GM23338 (cell line): ENCODE measurements at regions not wholly inside any gene's neighbourhood (a gene's known extent, or its start where the extent isn't known, plus 50 kb on each side); places are given as distances from the start of the nearest gene placed in this dataset.

Experiments used
- ATAC-seq: fragments of 200-7000 bp; cut with Tn5 transposase; 3 replicates; pipeline ENCODE4 v1.9.1; 2020
- DNase-seq: peaks from one replicate; pipeline ENCODE4 v3.0.0-alpha.2; 2015; ENCODE audit warnings: low spot score
- H2AFZ ChIP-seq: fragments of 200-600 bp; sonication (generic); 2 replicates; pipeline ENCODE4 v1.8.0; 2016; ENCODE audit warnings: antibody characterized with exemption, mild to moderate bottlenecking, moderate library complexity
- H3F3A ChIP-seq: fragments of 200-600 bp; sonication (generic); replicated peaks from 2 replicates; pipeline ENCODE4 v1.8.0; 2017; ENCODE audit warnings: antibody characterized with exemption, mixed run types, low read depth
- H3K27ac ChIP-seq: fragments of 200-600 bp; sonication (generic); 2 replicates; pipeline ENCODE4 v1.6.1; 2016; ENCODE audit warnings: low read depth
- H3K27me3 ChIP-seq: fragments of 200-600 bp; sonication (generic); 2 replicates; pipeline ENCODE4 v1.8.0; 2016; ENCODE audit warnings: mild to moderate bottlenecking, mixed run types, moderate library complexity; ENCODE audit not compliant: insufficient read depth
- H3K36me3 ChIP-seq: fragments of 200-600 bp; sonication (generic); 2 replicates; pipeline ENCODE4 v1.8.0; 2016; ENCODE audit warnings: mild to moderate bottlenecking; ENCODE audit not compliant: insufficient read depth
- H3K4me1 ChIP-seq: fragments of 200-600 bp; sonication (generic); 2 replicates; pipeline ENCODE4 v1.8.0; 2016; ENCODE audit warnings: mild to moderate bottlenecking, moderate library complexity; ENCODE audit not compliant: insufficient read depth
- H3K4me2 ChIP-seq: fragments of 200-600 bp; sonication (generic); 2 replicates; pipeline ENCODE4 v1.7.1; 2017; ENCODE audit warnings: mixed run types
- H3K4me3 ChIP-seq: fragments of 200-600 bp; sonication (generic); 2 replicates; pipeline ENCODE4 v1.6.1; 2016; ENCODE audit warnings: mixed run types
- H3K79me2 ChIP-seq: fragments of 200-600 bp; sonication (generic); replicated peaks from 2 replicates; pipeline ENCODE4 v1.8.0; 2017; ENCODE audit warnings: mild to moderate bottlenecking; ENCODE audit not compliant: insufficient read depth
- H3K9me2 ChIP-seq: fragments of 200-600 bp; sonication (generic); 2 replicates; pipeline ENCODE4 v1.8.0; 2017; ENCODE audit not compliant: insufficient read depth
- H4K20me1 ChIP-seq: fragments of 200-600 bp; sonication (generic); replicated peaks from 2 replicates; pipeline ENCODE4 v1.8.0; 2017; ENCODE audit warnings: mild to moderate bottlenecking; ENCODE audit not compliant: insufficient read depth
- H3K27ac Mint-ChIP-seq: 2 replicates; pipeline ENCODE4 v1.8.0; 2020; ENCODE audit warnings: inconsistent platforms, mild to moderate bottlenecking, moderate library complexity, mixed read lengths
- H3K27me3 Mint-ChIP-seq: 3 replicates; pipeline ENCODE4 v1.8.0; 2022; ENCODE audit warnings: low read depth, mild to moderate bottlenecking, moderate library complexity, mixed read lengths, inconsistent platforms; ENCODE audit not compliant: insufficient read depth, poor library complexity
- H3K36me3 Mint-ChIP-seq: 3 replicates; pipeline ENCODE4 v1.8.0; 2021; ENCODE audit warnings: low read depth, mild to moderate bottlenecking, inconsistent platforms, moderate library complexity, mixed read lengths
- H3K4me1 Mint-ChIP-seq: 3 replicates; pipeline ENCODE4 v1.8.0; 2020; ENCODE audit warnings: mild to moderate bottlenecking, inconsistent platforms, mixed read lengths
- H3K4me3 Mint-ChIP-seq: 3 replicates; pipeline ENCODE4 v1.8.0; 2021; ENCODE audit warnings: moderate library complexity, mild to moderate bottlenecking, inconsistent platforms, mixed read lengths
- H3K9me3 Mint-ChIP-seq: 3 replicates; pipeline ENCODE4 v1.8.0; 2020; ENCODE audit warnings: moderate library complexity, mild to moderate bottlenecking, inconsistent platforms, mixed read lengths
- CREB1 ChIP-seq: fragments of 250-450 bp; sonication (Bioruptor Pico); IDR thresholded peaks from 2 replicates; pipeline ENCODE4 v1.5.0; 2020; ENCODE audit warnings: low read depth, mild to moderate bottlenecking, moderate library complexity
- EZH2 ChIP-seq: fragments of 200-600 bp; sonication (generic); IDR thresholded peaks from one replicate; pipeline ENCODE4 v1.8.0; 2017; ENCODE audit warnings: antibody characterized with exemption, mild to moderate bottlenecking, low read depth; ENCODE audit not compliant: unreplicated experiment
- EZH2phosphoT487 ChIP-seq: fragments of 200-600 bp; sonication (generic); IDR thresholded peaks from one replicate; pipeline ENCODE4 v1.8.1; 2018; ENCODE audit warnings: antibody characterized with exemption; ENCODE audit not compliant: unreplicated experiment
- JUNB ChIP-seq: IDR thresholded peaks from one replicate; pipeline ENCODE4 v1.6.1; 2016; ENCODE audit warnings: antibody characterized with exemption; ENCODE audit not compliant: unreplicated experiment
- NANOG ChIP-seq: IDR thresholded peaks from 2 replicates; pipeline ENCODE4 v1.6.1; 2016; ENCODE audit warnings: antibody characterized with exemption, borderline replicate concordance
- POLR2AphosphoS5 ChIP-seq: IDR thresholded peaks from 2 replicates; pipeline ENCODE4 v1.6.1; 2016; ENCODE audit warnings: antibody characterized with exemption, low read depth
- STAT1 ChIP-seq: IDR thresholded peaks from one replicate; pipeline ENCODE4 v1.6.1; 2016; ENCODE audit warnings: antibody characterized with exemption; ENCODE audit not compliant: unreplicated experiment
- ZNF114 ChIP-seq: fragments of 250-450 bp; sonication (Bioruptor Pico); IDR thresholded peaks from 2 replicates; pipeline ENCODE4 v1.5.0; 2020; ENCODE audit warnings: mild to moderate bottlenecking, moderate library complexity
- ZNF331 ChIP-seq: fragments of 250-450 bp; sonication (Bioruptor Pico); IDR thresholded peaks from 2 replicates; pipeline ENCODE4 v1.5.0; 2020; ENCODE audit warnings: low read depth, mild to moderate bottlenecking, moderate library complexity
- ZNF462 ChIP-seq: fragments of 250-450 bp; sonication (Bioruptor Pico); IDR thresholded peaks from 2 replicates; pipeline ENCODE4 v1.5.0; 2020; ENCODE audit warnings: mild to moderate bottlenecking, moderate library complexity
- TF ChIP-seq, protein P1 (sequence below): IDR thresholded peaks from one replicate; pipeline ENCODE4 v1.6.1; 2018; ENCODE audit warnings: antibody characterized with exemption; ENCODE audit not compliant: unreplicated experiment
- TF ChIP-seq, protein P2 (sequence below), 2 experiments: fragments of 200-600 bp in 1 of 2; sonication (generic) in 1 of 2; conservative IDR thresholded peaks; 2 replicates each; pipeline versions ENCODE4 v1.5.1 to v1.6.1; 2016 to 2017; ENCODE audit warnings: antibody characterized with exemption in 2 of 2, low read depth in 2 of 2, mild to moderate bottlenecking in 2 of 2, moderate library complexity in 1 of 2
- TF ChIP-seq, protein P3 (sequence below): IDR thresholded peaks from 2 replicates; pipeline ENCODE4 v1.6.1; 2016; ENCODE audit warnings: antibody characterized with exemption

- H3K4me1 Mint-ChIP-seq: no peaks in the 10 kb centered on the region
- no peak overlapping the region for H3K4me2 ChIP-seq
- H3K27me3 ChIP-seq: no peaks in the 10 kb centered on the region
- no peaks in the 10 kb centered on the region for H3K9me3 Mint-ChIP-seq
- no peaks in the 10 kb centered on the region for H3F3A ChIP-seq
- no peaks in the 10 kb centered on the region for H3K27me3 Mint-ChIP-seq
- ATAC-seq (no peak), DNase-seq (no peak)
- no peaks in the 10 kb centered on the region for H3K4me1 ChIP-seq
- H3K9me2 ChIP-seq: no peaks in the 10 kb centered on the region
- H3K27ac Mint-ChIP-seq: no peak overlapping the region
- H4K20me1 ChIP-seq: no peaks in the 10 kb centered on the region
- no peaks in the 10 kb centered on the region for H3K36me3 Mint-ChIP-seq
- no peak overlapping the region for H2AFZ ChIP-seq
- no peak overlapping the region for H3K27ac ChIP-seq
- TF ChIP-seq EZH2phosphoT487: no peak
- no peak for TF ChIP-seq NANOG
- TF ChIP-seq POLR2AphosphoS5: no peak
- TF ChIP-seq, protein P1, sequence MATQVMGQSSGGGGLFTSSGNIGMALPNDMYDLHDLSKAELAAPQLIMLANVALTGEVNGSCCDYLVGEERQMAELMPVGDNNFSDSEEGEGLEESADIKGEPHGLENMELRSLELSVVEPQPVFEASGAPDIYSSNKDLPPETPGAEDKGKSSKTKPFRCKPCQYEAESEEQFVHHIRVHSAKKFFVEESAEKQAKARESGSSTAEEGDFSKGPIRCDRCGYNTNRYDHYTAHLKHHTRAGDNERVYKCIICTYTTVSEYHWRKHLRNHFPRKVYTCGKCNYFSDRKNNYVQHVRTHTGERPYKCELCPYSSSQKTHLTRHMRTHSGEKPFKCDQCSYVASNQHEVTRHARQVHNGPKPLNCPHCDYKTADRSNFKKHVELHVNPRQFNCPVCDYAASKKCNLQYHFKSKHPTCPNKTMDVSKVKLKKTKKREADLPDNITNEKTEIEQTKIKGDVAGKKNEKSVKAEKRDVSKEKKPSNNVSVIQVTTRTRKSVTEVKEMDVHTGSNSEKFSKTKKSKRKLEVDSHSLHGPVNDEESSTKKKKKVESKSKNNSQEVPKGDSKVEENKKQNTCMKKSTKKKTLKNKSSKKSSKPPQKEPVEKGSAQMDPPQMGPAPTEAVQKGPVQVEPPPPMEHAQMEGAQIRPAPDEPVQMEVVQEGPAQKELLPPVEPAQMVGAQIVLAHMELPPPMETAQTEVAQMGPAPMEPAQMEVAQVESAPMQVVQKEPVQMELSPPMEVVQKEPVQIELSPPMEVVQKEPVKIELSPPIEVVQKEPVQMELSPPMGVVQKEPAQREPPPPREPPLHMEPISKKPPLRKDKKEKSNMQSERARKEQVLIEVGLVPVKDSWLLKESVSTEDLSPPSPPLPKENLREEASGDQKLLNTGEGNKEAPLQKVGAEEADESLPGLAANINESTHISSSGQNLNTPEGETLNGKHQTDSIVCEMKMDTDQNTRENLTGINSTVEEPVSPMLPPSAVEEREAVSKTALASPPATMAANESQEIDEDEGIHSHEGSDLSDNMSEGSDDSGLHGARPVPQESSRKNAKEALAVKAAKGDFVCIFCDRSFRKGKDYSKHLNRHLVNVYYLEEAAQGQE: no peak
- TF ChIP-seq EZH2: no peak
- TF ChIP-seq ZNF462 (CRISPR knock-in tag): no peak
- TF ChIP-seq CREB1: no peak
- TF ChIP-seq, protein P2, sequence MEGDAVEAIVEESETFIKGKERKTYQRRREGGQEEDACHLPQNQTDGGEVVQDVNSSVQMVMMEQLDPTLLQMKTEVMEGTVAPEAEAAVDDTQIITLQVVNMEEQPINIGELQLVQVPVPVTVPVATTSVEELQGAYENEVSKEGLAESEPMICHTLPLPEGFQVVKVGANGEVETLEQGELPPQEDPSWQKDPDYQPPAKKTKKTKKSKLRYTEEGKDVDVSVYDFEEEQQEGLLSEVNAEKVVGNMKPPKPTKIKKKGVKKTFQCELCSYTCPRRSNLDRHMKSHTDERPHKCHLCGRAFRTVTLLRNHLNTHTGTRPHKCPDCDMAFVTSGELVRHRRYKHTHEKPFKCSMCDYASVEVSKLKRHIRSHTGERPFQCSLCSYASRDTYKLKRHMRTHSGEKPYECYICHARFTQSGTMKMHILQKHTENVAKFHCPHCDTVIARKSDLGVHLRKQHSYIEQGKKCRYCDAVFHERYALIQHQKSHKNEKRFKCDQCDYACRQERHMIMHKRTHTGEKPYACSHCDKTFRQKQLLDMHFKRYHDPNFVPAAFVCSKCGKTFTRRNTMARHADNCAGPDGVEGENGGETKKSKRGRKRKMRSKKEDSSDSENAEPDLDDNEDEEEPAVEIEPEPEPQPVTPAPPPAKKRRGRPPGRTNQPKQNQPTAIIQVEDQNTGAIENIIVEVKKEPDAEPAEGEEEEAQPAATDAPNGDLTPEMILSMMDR (conservative IDR thresholded peaks at IDR 0.05; ENCODE audit: low read depth in 2 of 2): no peak
- TF ChIP-seq, protein P3, sequence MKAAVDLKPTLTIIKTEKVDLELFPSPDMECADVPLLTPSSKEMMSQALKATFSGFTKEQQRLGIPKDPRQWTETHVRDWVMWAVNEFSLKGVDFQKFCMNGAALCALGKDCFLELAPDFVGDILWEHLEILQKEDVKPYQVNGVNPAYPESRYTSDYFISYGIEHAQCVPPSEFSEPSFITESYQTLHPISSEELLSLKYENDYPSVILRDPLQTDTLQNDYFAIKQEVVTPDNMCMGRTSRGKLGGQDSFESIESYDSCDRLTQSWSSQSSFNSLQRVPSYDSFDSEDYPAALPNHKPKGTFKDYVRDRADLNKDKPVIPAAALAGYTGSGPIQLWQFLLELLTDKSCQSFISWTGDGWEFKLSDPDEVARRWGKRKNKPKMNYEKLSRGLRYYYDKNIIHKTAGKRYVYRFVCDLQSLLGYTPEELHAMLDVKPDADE: no peak
- no peak for TF ChIP-seq ZNF331 (CRISPR knock-in tag)
- TF ChIP-seq JUNB: no peak
- TF ChIP-seq STAT1: no peak
- TF ChIP-seq ZNF114 (CRISPR knock-in tag): no peak
- H3K36me3 ChIP-seq: no peaks in the 10 kb centered on the region
- no peak overlapping the region for H3K4me3 Mint-ChIP-seq
- no peak overlapping the region for H3K4me3 ChIP-seq
- no peaks in the 10 kb centered on the region for H3K79me2 ChIP-seq
Measured at GRCh38 chr4:30957706-30958105, 237.5 kb downstream of the PCDH7 start.
